GM12892 (cell line): ENCODE measurements at regions not wholly inside any gene's neighbourhood (a gene's known extent, or its start where the extent isn't known, plus 50 kb on each side); places are given as distances from the start of the nearest gene placed in this dataset.

Source experiments
- POLR2A ChIP-seq: IDR thresholded peaks from 2 replicates; pipeline ENCODE4 v1.6.1; 2011; ENCODE audit warnings: low read depth, low read length, control low read depth
- POLR2AphosphoS5 ChIP-seq: IDR thresholded peaks from 2 replicates; pipeline ENCODE4 v1.6.1; 2011; ENCODE audit warnings: low read depth, low read length, control low read depth
- TAF1 ChIP-seq: IDR thresholded peaks from 2 replicates; pipeline ENCODE4 v1.6.1; 2011; ENCODE audit warnings: low read depth, mild to moderate bottlenecking, control low read depth, low read length, borderline replicate concordance

GRCh38 chr2:45114221-45114955 lies 105.1 kb upstream of the SIX2 start:
- TF ChIP-seq POLR2A (no peak), POLR2AphosphoS5 (no peak), TAF1 (no peak)
